ENCODE measurements at regions not wholly inside any gene's neighbourhood (a gene's known extent, or its start where the extent isn't known, plus 50 kb on each side); places are given as distances from the start of the nearest gene placed in this dataset.

DNA sequence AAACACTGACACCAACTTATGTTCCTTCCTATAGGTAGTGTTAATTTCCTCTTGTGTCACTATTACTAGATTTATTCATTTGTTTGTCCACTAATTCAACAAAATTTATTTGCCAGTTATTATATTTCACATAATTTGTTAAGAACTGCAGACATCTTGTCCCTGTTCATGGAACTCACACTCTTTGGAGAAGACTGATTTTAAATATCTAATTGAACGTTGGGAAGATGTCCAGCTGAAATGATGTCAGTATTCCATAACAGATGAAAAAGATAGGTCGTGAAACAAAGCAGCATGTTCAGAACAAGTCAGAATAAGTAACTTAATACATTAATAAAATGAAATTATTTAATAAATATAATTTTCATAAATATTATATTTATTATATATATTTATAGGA lies 873.1 kb upstream of the PHF14 start:
- Histone ChIP-seq H3K27ac (ENCODE audit: low read length) (no peak overlapping the region), H3K9ac (ENCODE audit: low read depth, low read length) (no peak overlapping the region), H3K4me2 (ENCODE audit: insufficient read depth, low read length) (no peak overlapping the region), H3K79me2 (ENCODE audit: insufficient read depth, low read length) (no peaks in the 10 kb centered on the region), H3K4me3 (ENCODE audit: low read depth in 1 of 2, low read length in 2 of 2) (no peak overlapping the region), H3K36me3 (ENCODE audit: insufficient read depth, low read length) (no peaks in the 10 kb centered on the region), H3K4me1 (ENCODE audit: insufficient read depth, low read length) (no peaks in the 10 kb centered on the region), H2AFZ (ENCODE audit: low read depth, low read length) (no peak overlapping the region), H3K27me3 (ENCODE audit: insufficient read depth, low read length, poor library complexity) (no peaks in the 10 kb centered on the region), H3K9me3 (ENCODE audit: insufficient read depth, low read length, severe bottlenecking) (no peaks in the 10 kb centered on the region), H4K20me1 (ENCODE audit: insufficient read depth, low read length) (no peaks in the 10 kb centered on the region)
- ATAC-seq (ENCODE audit: insufficient read depth, low read depth) (no peak), DNase-seq (no peak)
- no peak for TF ChIP-seq EZH2 (IDR thresholded peaks at IDR 0.05; ENCODE audit: borderline replicate concordance, low read depth, low read length, severe bottlenecking)
- TF ChIP-seq, protein P1, sequence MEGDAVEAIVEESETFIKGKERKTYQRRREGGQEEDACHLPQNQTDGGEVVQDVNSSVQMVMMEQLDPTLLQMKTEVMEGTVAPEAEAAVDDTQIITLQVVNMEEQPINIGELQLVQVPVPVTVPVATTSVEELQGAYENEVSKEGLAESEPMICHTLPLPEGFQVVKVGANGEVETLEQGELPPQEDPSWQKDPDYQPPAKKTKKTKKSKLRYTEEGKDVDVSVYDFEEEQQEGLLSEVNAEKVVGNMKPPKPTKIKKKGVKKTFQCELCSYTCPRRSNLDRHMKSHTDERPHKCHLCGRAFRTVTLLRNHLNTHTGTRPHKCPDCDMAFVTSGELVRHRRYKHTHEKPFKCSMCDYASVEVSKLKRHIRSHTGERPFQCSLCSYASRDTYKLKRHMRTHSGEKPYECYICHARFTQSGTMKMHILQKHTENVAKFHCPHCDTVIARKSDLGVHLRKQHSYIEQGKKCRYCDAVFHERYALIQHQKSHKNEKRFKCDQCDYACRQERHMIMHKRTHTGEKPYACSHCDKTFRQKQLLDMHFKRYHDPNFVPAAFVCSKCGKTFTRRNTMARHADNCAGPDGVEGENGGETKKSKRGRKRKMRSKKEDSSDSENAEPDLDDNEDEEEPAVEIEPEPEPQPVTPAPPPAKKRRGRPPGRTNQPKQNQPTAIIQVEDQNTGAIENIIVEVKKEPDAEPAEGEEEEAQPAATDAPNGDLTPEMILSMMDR (IDR thresholded peaks at IDR 0.05; ENCODE audit: borderline replicate concordance, extremely low read depth, low read length, poor library complexity, severe bottlenecking): no peak

DNA sequence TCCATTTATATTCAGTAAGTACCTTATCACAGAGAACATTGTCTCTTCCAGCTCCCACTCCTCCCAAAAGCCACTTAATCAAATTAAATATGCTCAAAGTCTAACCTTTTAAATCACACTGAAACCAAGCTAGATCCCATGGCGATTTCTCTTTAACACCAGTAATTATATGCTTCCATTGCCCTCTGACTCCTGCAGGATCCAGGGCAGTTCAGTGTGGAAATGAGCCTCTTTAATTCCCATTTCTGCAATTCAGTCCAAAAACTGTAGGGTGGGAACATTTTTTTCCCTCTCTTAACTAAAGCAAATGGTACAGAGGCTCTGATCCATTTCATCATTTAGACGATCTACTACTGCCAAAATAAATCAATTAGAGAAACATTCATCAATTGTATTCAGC lies 872.3 kb upstream of the PHF14 start:
- ATAC-seq (ENCODE audit: insufficient read depth, low read depth) (no peak), DNase-seq (no peak)
- H3K4me1 ChIP-seq (ENCODE audit: insufficient read depth, low read length): no peaks in the 10 kb centered on the region
- no peak overlapping the region for H3K4me2 ChIP-seq (ENCODE audit: insufficient read depth, low read length)
- H3K9me3 ChIP-seq (ENCODE audit: insufficient read depth, low read length, severe bottlenecking): no peaks in the 10 kb centered on the region
- no peak overlapping the region for H3K4me3 ChIP-seq (ENCODE audit: low read depth in 1 of 2, low read length in 2 of 2)
- no peaks in the 10 kb centered on the region for H3K27me3 ChIP-seq (ENCODE audit: insufficient read depth, low read length, poor library complexity)
- no peaks in the 10 kb centered on the region for H4K20me1 ChIP-seq (ENCODE audit: insufficient read depth, low read length)
- H3K9ac ChIP-seq (ENCODE audit: low read depth, low read length): no peak overlapping the region
- H3K27ac ChIP-seq (ENCODE audit: low read length): no peak overlapping the region
- no peak overlapping the region for H2AFZ ChIP-seq (ENCODE audit: low read depth, low read length)
- TF ChIP-seq, protein P1 (IDR thresholded peaks at IDR 0.05; ENCODE audit: borderline replicate concordance, extremely low read depth, low read length, poor library complexity, severe bottlenecking): no peak
- TF ChIP-seq EZH2 (IDR thresholded peaks at IDR 0.05; ENCODE audit: borderline replicate concordance, low read depth, low read length, severe bottlenecking): no peak
- no peaks in the 10 kb centered on the region for H3K36me3 ChIP-seq (ENCODE audit: insufficient read depth, low read length)
- H3K79me2 ChIP-seq (ENCODE audit: insufficient read depth, low read length): no peaks in the 10 kb centered on the region

GRCh38 chr7:10104292-10104691 lies 869.4 kb upstream of the PHF14 start:
- no peak overlapping the region for H3K9ac ChIP-seq (ENCODE audit: low read depth, low read length)
- H3K79me2 ChIP-seq (ENCODE audit: insufficient read depth, low read length): no peaks in the 10 kb centered on the region
- H3K27ac ChIP-seq (ENCODE audit: low read length): no peak overlapping the region
- no peak for DNase-seq
- no peak overlapping the region for H3K4me2 ChIP-seq (ENCODE audit: insufficient read depth, low read length)
- no peaks in the 10 kb centered on the region for H3K9me3 ChIP-seq (ENCODE audit: insufficient read depth, low read length, severe bottlenecking)
- no peaks in the 10 kb centered on the region for H4K20me1 ChIP-seq (ENCODE audit: insufficient read depth, low read length)
- no peak for TF ChIP-seq EZH2 (IDR thresholded peaks at IDR 0.05; ENCODE audit: borderline replicate concordance, low read depth, low read length, severe bottlenecking)
- TF ChIP-seq, protein P1 (IDR thresholded peaks at IDR 0.05; ENCODE audit: borderline replicate concordance, extremely low read depth, low read length, poor library complexity, severe bottlenecking): no peak
- H2AFZ ChIP-seq (ENCODE audit: low read depth, low read length): no peak overlapping the region
- H3K4me3 ChIP-seq (ENCODE audit: low read depth in 1 of 2, low read length in 2 of 2): no peak overlapping the region
- ATAC-seq (ENCODE audit: insufficient read depth, low read depth): no peak
- H3K27me3 ChIP-seq (ENCODE audit: insufficient read depth, low read length, poor library complexity): no peaks in the 10 kb centered on the region
- no peaks in the 10 kb centered on the region for H3K4me1 ChIP-seq (ENCODE audit: insufficient read depth, low read length)
- no peaks in the 10 kb centered on the region for H3K36me3 ChIP-seq (ENCODE audit: insufficient read depth, low read length)

GRCh38 chr7:10106609-10107008 lies 867.1 kb upstream of the PHF14 start:
- Histone ChIP-seq H4K20me1 (ENCODE audit: insufficient read depth, low read length) (no peaks in the 10 kb centered on the region), H3K4me2 (ENCODE audit: insufficient read depth, low read length) (no peak overlapping the region), H3K4me1 (ENCODE audit: insufficient read depth, low read length) (no peaks in the 10 kb centered on the region), H3K27me3 (ENCODE audit: insufficient read depth, low read length, poor library complexity) (no peaks in the 10 kb centered on the region), H3K9ac (ENCODE audit: low read depth, low read length) (no peak overlapping the region), H3K27ac (ENCODE audit: low read length) (no peak overlapping the region), H3K36me3 (ENCODE audit: insufficient read depth, low read length) (no peaks in the 10 kb centered on the region), H3K4me3 (ENCODE audit: low read depth in 1 of 2, low read length in 2 of 2) (no peak overlapping the region), H3K9me3 (ENCODE audit: insufficient read depth, low read length, severe bottlenecking) (no peaks in the 10 kb centered on the region), H2AFZ (ENCODE audit: low read depth, low read length) (no peak overlapping the region), H3K79me2 (ENCODE audit: insufficient read depth, low read length) (no peaks in the 10 kb centered on the region)
- no peak for DNase-seq
- TF ChIP-seq, protein P1 (IDR thresholded peaks at IDR 0.05; ENCODE audit: borderline replicate concordance, extremely low read depth, low read length, poor library complexity, severe bottlenecking): no peak
- TF ChIP-seq EZH2 (IDR thresholded peaks at IDR 0.05; ENCODE audit: borderline replicate concordance, low read depth, low read length, severe bottlenecking): no peak
- ATAC-seq (ENCODE audit: insufficient read depth, low read depth): no peak
